Astrocyte (in vitro differentiated cells and primary cell): ENCODE measurements at regions not wholly inside any gene's neighbourhood (a gene's known extent, or its start where the extent isn't known, plus 50 kb on each side); places are given as distances from the start of the nearest gene placed in this dataset.

ENCODE experiments used
- CTCF ChIP-seq: IDR thresholded peaks from 2 replicates; pipeline ENCODE4 v1.5.1; 2011; ENCODE audit warnings: low read depth, mild to moderate bottlenecking, inconsistent platforms, low read length, moderate library complexity; ENCODE audit not compliant: insufficient read depth
- EZH2 ChIP-seq: IDR thresholded peaks from 2 replicates; pipeline ENCODE4 v1.6.1; 2012; ENCODE audit warnings: mild to moderate bottlenecking, low read length, inconsistent platforms; ENCODE audit not compliant: insufficient read depth

GRCh38 chr10:113259576-113260226 lies 293.2 kb upstream of the HABP2 start:
- TF ChIP-seq CTCF (no peak), EZH2 (no peak)
